Transverse colon (tissue), 4 donors: ENCODE measurements at regions not wholly inside any gene's neighbourhood (a gene's known extent, or its start where the extent isn't known, plus 50 kb on each side); places are given as distances from the start of the nearest gene placed in this dataset.

Experiments
- DNase-seq: peaks from one replicate; pipeline ENCODE4 v3.0.0-alpha.2; 2019
- H3K27ac ChIP-seq, 4 donors: fragments of 200-600 bp; sonication (generic); 2 replicates each; pipeline ENCODE4 v1.5.1; 2016 to 2018; ENCODE audit warnings: inconsistent platforms in 4 of 4
- H3K27me3 ChIP-seq: fragments of 200-600 bp; sonication (generic); 2 replicates; pipeline ENCODE4 v1.5.1; 2017; ENCODE audit warnings: inconsistent platforms
- H3K36me3 ChIP-seq, 4 donors: fragments of 200-600 bp; sonication (generic); 2 replicates each; pipeline ENCODE4 v1.5.1; 2017 to 2019; ENCODE audit warnings: inconsistent platforms in 4 of 4
- H3K4me1 ChIP-seq, 4 donors: fragments of 200-600 bp; sonication (generic); 2 replicates each; pipeline ENCODE4 v1.5.1; 2017 to 2020; ENCODE audit warnings: inconsistent platforms in 4 of 4
- H3K4me3 ChIP-seq, 4 donors: fragments of 200-600 bp; sonication (generic); 1 replicate in 1 of 4; 2 replicates in 3 of 4; pipeline versions ENCODE4 v1.5.1 to v1.6.1; 2017 to 2019; ENCODE audit warnings: inconsistent platforms in 4 of 4
- H3K9me3 ChIP-seq, 2 donors: fragments of 200-600 bp; sonication (generic); 2 replicates each; pipeline ENCODE4 v1.5.1; 2017 to 2019; ENCODE audit warnings: inconsistent platforms in 2 of 2
- CTCF ChIP-seq, 5 experiments: fragments of 200-600 bp in 3 of 5; fragments of 450-650 bp in 2 of 5; sonication (generic) in 3 of 5; IDR thresholded peaks; 1 replicate in 2 of 5; 2 replicates in 3 of 5; pipeline ENCODE4 v1.5.1; 2016 to 2017; ENCODE audit warnings: antibody characterized with exemption in 5 of 5, inconsistent platforms in 3 of 5, mild to moderate bottlenecking in 2 of 5, moderate library complexity in 1 of 5
- EP300 ChIP-seq: sonication (generic); formaldehyde crosslinking; IDR thresholded peaks from one replicate; pipeline ENCODE4 v1.6.1; 2017; ENCODE audit warnings: antibody characterized with exemption, low read depth
- POLR2A ChIP-seq: fragments of 450-650 bp; IDR thresholded peaks from one replicate; pipeline ENCODE4 v1.6.1; 2016; ENCODE audit warnings: antibody characterized with exemption, mild to moderate bottlenecking, moderate library complexity
- POLR2AphosphoS5 ChIP-seq, 3 donors: sonication (generic); formaldehyde crosslinking; IDR thresholded peaks; one replicate each; pipeline ENCODE4 v1.6.1; 2016; ENCODE audit warnings: antibody characterized with exemption in 3 of 3
- WGBS, 2 donors: methylation state at CpG; one replicate each; pipeline ENCODE4 v1.1.5; 2018; ENCODE audit warnings: low coverage in 1 of 2; 5-methylcytosine and 5-hydroxymethylcytosine counted together
- in situ Hi-C, 4 donors: fragments of 200-750 bp; cut with MboI; loops; one replicate each; pipeline versions ENCODE4 v1.15.0 to v1.15.1; 2017; ENCODE audit warnings: low sequenced_read_pairs in 3 of 4, low pct_ligation_motif_present in 1 of 4, low pct_unique_long_range_greater_than_20kb in 1 of 4
- intact Hi-C: fragments of 100-400 bp; cut with DNase I; formaldehyde crosslinking; loops from one replicate; pipeline ENCODE4 v1.15.1; 2023; ENCODE audit warnings: low total_unique reads

DNA sequence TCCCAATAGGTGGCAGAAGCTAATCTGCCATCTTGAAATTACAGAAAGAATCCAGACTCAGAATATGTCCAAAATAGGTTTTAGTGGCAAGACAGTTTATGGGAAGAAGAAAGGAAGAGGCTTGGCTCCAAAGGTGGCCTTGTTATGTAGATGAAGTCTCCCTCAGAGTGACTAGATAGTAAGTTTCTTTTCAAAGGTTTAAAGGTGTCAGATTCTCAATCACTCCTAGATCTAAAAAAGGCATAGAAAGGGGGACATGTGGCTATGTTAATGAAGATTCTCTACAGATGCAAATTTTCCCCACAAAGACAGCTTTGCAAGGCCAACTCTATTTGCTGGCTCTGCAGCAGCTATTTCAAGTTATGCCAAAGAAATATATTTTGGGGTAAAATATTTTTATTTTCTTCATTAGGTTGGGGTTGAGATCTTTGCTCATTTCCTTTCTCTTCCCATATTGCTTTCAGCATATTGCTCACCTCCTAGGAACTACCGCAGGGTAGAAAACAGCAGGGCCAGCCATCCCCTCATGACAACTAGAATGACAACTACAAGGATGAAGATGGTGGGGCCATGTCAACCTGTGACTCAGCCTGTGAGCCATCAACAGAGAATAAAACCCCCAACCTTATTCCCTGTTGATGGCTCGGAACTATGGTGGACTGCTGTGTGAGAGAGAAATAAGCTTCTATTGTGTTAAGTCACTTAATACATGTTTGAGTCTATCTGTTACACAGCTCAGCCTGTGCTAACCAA, 274.0 kb upstream of the GALNT17 start:
- intact Hi-C loops (loop anchor here (2.0 kb wide), 1 partner anchor 875 kb away; no protein-coding TSS in a partner anchor), in situ Hi-C loops (loop anchor here (5.0 to 10.0 kb wide), 2 partner anchors 877 to 879 kb away; no protein-coding TSS in a partner anchor)
- TF ChIP-seq POLR2AphosphoS5 (IDR thresholded peaks at IDR 0.05): no peak
- no peak for TF ChIP-seq EP300
- TF ChIP-seq CTCF (IDR thresholded peaks at IDR 0.05): no peak
- H3K4me3 ChIP-seq: no peak overlapping the region
- no peaks in the 10 kb centered on the region for H3K4me1 ChIP-seq
- DNase-seq: no peak
- H3K27me3 ChIP-seq: no peaks in the 10 kb centered on the region
- H3K27ac ChIP-seq: no peak overlapping the region
- 86 to 90% methylated on average over 2 of the region's 2 CpGs for WGBS, 2 donors
- H3K36me3 ChIP-seq: no peaks in the 10 kb centered on the region
- no peaks in the 10 kb centered on the region for H3K9me3 ChIP-seq

DNA sequence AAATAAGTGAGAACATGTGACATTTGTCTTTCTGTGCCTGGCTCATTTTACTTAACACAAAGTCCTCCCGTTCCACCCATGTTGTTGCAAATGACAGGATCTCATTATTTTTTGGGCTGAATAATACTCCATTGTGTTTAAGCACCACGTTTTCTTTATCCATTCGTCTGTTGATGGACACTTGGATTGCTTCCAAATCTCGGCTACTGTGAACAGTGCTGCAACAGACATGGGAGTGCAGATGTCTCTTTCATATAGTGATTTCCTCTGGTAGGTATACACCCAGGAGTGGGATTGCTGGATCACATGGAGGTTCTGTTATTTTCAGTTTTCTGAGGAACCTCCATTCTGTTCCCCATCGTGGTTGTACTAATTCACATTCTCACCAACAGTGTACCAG, 264.4 kb upstream of the GALNT17 start:
- H3K4me3 ChIP-seq: no peak overlapping the region
- TF ChIP-seq POLR2A (no peak), POLR2AphosphoS5 (IDR thresholded peaks at IDR 0.05) (no peak), EP300 (no peak)
- no peaks in the 10 kb centered on the region for H3K4me1 ChIP-seq
- no peak overlapping the region for H3K27ac ChIP-seq
- no peaks in the 10 kb centered on the region for H3K36me3 ChIP-seq
- H3K9me3 ChIP-seq: no peaks in the 10 kb centered on the region
- H3K27me3 ChIP-seq: no peaks in the 10 kb centered on the region
- DNase-seq: no peak
- 49 to 94% methylated on average over 2 to 5 of the region's 5 CpGs for WGBS, 2 donors
- intact Hi-C loops: no loop called here
- in situ Hi-C loops: no loop called here

GRCh38 chr7:70870349-70870748, 261.6 kb upstream of the GALNT17 start:
- no peaks in the 10 kb centered on the region for H3K4me1 ChIP-seq
- H3K4me3 ChIP-seq: no peak overlapping the region
- no peaks in the 10 kb centered on the region for H3K9me3 ChIP-seq
- H3K36me3 ChIP-seq: no peaks in the 10 kb centered on the region
- WGBS, 2 donors: 68 to 79% methylated on average over 3 to 5 of the region's 5 CpGs
- in situ Hi-C loops: no loop called here
- H3K27me3 ChIP-seq: no peaks in the 10 kb centered on the region
- DNase-seq: no peak
- no peak overlapping the region for H3K27ac ChIP-seq
- TF ChIP-seq CTCF (IDR thresholded peaks at IDR 0.05): no peak
- TF ChIP-seq POLR2AphosphoS5 (IDR thresholded peaks at IDR 0.05): no peak
- no peak for TF ChIP-seq POLR2A
- no peak for TF ChIP-seq EP300
- intact Hi-C loops: no loop called here

DNA sequence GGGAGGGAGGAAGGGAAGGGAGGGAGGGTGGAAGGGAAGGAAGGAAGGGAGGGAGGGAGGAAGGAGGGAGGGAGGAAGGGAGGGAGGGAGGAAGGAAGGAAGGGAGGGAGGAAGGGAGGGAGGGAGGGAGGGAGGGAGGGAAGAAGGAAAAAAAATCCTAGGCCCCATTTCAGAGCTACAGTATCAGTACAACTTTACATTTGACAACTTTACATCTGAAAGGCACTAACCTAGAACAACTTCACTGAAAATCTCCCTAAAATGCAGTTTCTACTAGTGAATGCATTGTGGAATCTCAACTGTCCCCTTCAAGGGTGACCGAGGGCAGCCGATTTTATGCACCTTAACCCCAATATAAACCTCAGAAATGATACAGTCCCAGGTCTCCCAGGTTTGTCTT, 259.8 kb upstream of the GALNT17 start:
- H3K36me3 ChIP-seq: no peaks in the 10 kb centered on the region
- intact Hi-C loops: no loop called here
- no peak overlapping the region for H3K4me3 ChIP-seq
- H3K27ac ChIP-seq: no peak overlapping the region
- no peak for DNase-seq
- TF ChIP-seq EP300 (no peak), POLR2A (no peak), CTCF (IDR thresholded peaks at IDR 0.05) (no peak), POLR2AphosphoS5 (IDR thresholded peaks at IDR 0.05) (no peak)
- 36 to 37% methylated on average over 2 of the region's 2 CpGs for WGBS, 2 donors
- in situ Hi-C loops: no loop called here
- H3K4me1 ChIP-seq: no peaks in the 10 kb centered on the region
- H3K27me3 ChIP-seq: no peaks in the 10 kb centered on the region
- H3K9me3 ChIP-seq: no peaks in the 10 kb centered on the region
